A673 (cell line): ENCODE measurements at regions not wholly inside any gene's neighbourhood (a gene's known extent, or its start where the extent isn't known, plus 50 kb on each side); places are given as distances from the start of the nearest gene placed in this dataset.

Experiments
- BruUV-seq: library from RNA; stranded (reverse); fragments of 400-500 nt; replicated peaks from 2 replicates; lab custom pipeline; 2021; lab: Mats Ljungman, UMichigan
- CTCF ChIA-PET: fragments of 300-600 bp; sonication (Branson Sonifier 250); formaldehyde crosslinking; loops from one replicate; lab custom pipeline; 2022; ENCODE audit warnings: antibody characterized with exemption; lab: Charles Lee
- POLR2A ChIA-PET: fragments of 300-600 bp; sonication (Branson Sonifier 250); formaldehyde crosslinking; loops from one replicate; lab custom pipeline; 2022; ENCODE audit warnings: antibody characterized with exemption; ENCODE audit not compliant: low non-redundant PET; lab: Charles Lee
- DNase-seq: peaks from one replicate; pipeline ENCODE4 v3.0.0-alpha.2; 2015; ENCODE audit warnings: low spot score
- H3K27ac ChIP-seq: fragments of 200-600 bp; sonication (generic); 2 replicates; pipeline ENCODE4 v1.5.1; 2016; ENCODE audit warnings: mixed run types, low read depth, mild to moderate bottlenecking, mixed read lengths, antibody characterized with exemption, low read length; ENCODE audit not compliant: poor library complexity, severe bottlenecking
- H3K27me3 ChIP-seq: fragments of 200-600 bp; sonication (generic); replicated peaks from 2 replicates; pipeline ENCODE4 v1.6.1; 2017; ENCODE audit warnings: mixed run types, low read depth, mild to moderate bottlenecking, mixed read lengths, antibody characterized with exemption, low read length; ENCODE audit not compliant: insufficient read depth, poor library complexity
- H3K36me3 ChIP-seq: fragments of 200-600 bp; sonication (generic); 2 replicates; pipeline ENCODE4 v1.6.1; 2016; ENCODE audit warnings: mixed run types, mild to moderate bottlenecking, mixed read lengths, antibody characterized with exemption, low read length; ENCODE audit not compliant: insufficient read depth, poor library complexity, severe bottlenecking
- H3K4me1 ChIP-seq: fragments of 200-600 bp; sonication (generic); 2 replicates; pipeline ENCODE4 v1.6.1; 2017; ENCODE audit warnings: mixed run types, mild to moderate bottlenecking, mixed read lengths, antibody characterized with exemption, low read length; ENCODE audit not compliant: insufficient read depth, poor library complexity, severe bottlenecking
- H3K4me3 ChIP-seq: fragments of 200-600 bp; sonication (generic); 2 replicates; pipeline ENCODE4 v1.5.1; 2016; ENCODE audit warnings: low read depth, mixed run types, mild to moderate bottlenecking, mixed read lengths, low read length; ENCODE audit not compliant: poor library complexity, severe bottlenecking
- H3K9me3 ChIP-seq: fragments of 200-600 bp; sonication (generic); 2 replicates; pipeline ENCODE4 v1.6.1; 2016; ENCODE audit warnings: mixed run types, low read depth, mild to moderate bottlenecking, mixed read lengths, antibody characterized with exemption, low read length; ENCODE audit not compliant: poor library complexity, severe bottlenecking
- EZH2 ChIP-seq: fragments of 200-600 bp; sonication (generic); IDR thresholded peaks from 2 replicates; pipeline ENCODE4 v1.6.1; 2017; ENCODE audit warnings: borderline replicate concordance, low read depth, mild to moderate bottlenecking, mixed read lengths, antibody characterized with exemption, low read length; ENCODE audit not compliant: poor library complexity, severe bottlenecking
- intact Hi-C: fragments of 100-400 bp; cut with micrococcal nuclease; formaldehyde crosslinking; loops from one replicate; pipeline ENCODE4 v1.10.0; 2022; ENCODE audit not compliant: unreplicated experiment
- TF ChIP-seq, protein P1 (sequence below): fragments of 300-800, 200-600 bp; sonication (generic); conservative IDR thresholded peaks from 2 replicates; pipeline ENCODE4 v1.5.1; 2017; ENCODE audit warnings: low read depth, mild to moderate bottlenecking, antibody characterized with exemption, low read length, moderate library complexity, mixed read lengths

GRCh38 chr5:26518065-26518464 lies 520.3 kb downstream of the CDH9 start:
- Histone ChIP-seq H3K27ac (no peak overlapping the region), H3K4me1 (no peaks in the 10 kb centered on the region), H3K27me3 (no peaks in the 10 kb centered on the region), H3K4me3 (no peak overlapping the region), H3K36me3 (no peaks in the 10 kb centered on the region), H3K9me3 (peaks cover 4% of the 10 kb centered on the region)
- intact Hi-C loops, result no loop called here
- CTCF ChIA-PET, result no interaction called here
- TF ChIP-seq EZH2, result no peak
- TF ChIP-seq, protein P1, sequence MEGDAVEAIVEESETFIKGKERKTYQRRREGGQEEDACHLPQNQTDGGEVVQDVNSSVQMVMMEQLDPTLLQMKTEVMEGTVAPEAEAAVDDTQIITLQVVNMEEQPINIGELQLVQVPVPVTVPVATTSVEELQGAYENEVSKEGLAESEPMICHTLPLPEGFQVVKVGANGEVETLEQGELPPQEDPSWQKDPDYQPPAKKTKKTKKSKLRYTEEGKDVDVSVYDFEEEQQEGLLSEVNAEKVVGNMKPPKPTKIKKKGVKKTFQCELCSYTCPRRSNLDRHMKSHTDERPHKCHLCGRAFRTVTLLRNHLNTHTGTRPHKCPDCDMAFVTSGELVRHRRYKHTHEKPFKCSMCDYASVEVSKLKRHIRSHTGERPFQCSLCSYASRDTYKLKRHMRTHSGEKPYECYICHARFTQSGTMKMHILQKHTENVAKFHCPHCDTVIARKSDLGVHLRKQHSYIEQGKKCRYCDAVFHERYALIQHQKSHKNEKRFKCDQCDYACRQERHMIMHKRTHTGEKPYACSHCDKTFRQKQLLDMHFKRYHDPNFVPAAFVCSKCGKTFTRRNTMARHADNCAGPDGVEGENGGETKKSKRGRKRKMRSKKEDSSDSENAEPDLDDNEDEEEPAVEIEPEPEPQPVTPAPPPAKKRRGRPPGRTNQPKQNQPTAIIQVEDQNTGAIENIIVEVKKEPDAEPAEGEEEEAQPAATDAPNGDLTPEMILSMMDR, result no peak
- POLR2A ChIA-PET, result no interaction called here
- no TSS peak for BruUV-seq
- no peak for DNase-seq

DNA sequence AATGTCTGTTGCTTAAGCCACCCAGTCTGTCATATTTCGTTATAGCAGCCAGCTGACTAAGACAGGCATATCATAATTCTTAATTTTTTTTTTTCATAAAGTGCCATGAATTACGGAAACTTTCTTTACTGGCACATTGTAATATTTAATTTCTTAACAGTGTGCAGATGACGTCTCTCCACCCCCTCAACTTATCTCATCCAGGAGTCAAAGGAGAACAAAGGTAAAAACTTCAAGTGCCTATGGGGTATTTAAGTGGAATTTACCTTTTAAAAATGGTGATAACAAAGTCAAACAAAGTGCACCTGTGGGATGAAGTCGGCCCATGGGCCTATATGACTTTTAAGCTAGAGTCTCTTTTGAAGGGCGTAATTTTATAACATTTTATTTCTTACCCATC lies 539.4 kb downstream of the CDH9 start:
- Histone ChIP-seq H3K4me1 (no peaks in the 10 kb centered on the region), H3K4me3 (no peak overlapping the region), H3K9me3 (no peaks in the 10 kb centered on the region), H3K27me3 (no peaks in the 10 kb centered on the region), H3K27ac (no peak overlapping the region), H3K36me3 (no peaks in the 10 kb centered on the region)
- no peak for TF ChIP-seq EZH2
- TF ChIP-seq, protein P1, result no peak
- no TSS peak for BruUV-seq
- no peak for DNase-seq
- intact Hi-C loops, result no loop called here
- CTCF ChIA-PET, result no interaction called here
- POLR2A ChIA-PET, result no interaction called here

DNA sequence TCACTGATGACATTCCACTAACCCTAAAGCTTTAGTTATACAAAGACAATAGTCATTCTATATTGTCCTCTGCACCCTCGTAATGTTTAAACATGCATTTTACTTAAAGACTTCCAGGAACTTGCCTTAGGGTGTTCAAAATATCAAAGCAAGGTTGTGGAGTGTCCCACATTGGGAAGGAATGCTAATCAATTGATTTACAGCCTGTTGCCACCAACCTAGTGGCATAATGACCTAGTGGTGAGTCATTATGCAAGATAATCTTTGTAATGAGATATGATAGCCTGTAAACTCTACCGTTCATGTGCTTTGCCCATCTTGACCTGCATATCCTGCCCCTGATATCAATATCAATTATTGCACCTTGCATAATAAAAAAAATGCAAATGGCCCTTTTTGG lies 542.9 kb downstream of the CDH9 start:
- Histone ChIP-seq H3K27me3 (no peaks in the 10 kb centered on the region), H3K4me1 (no peaks in the 10 kb centered on the region), H3K4me3 (no peak overlapping the region), H3K27ac (no peak overlapping the region), H3K36me3 (no peaks in the 10 kb centered on the region), H3K9me3 (peaks cover 13% of the 10 kb centered on the region)
- intact Hi-C loops, result no loop called here
- BruUV-seq, result no TSS peak
- ChIA-PET CTCF (no interaction called here), POLR2A (no interaction called here)
- TF ChIP-seq, protein P1, result no peak
- TF ChIP-seq EZH2, result no peak
- DNase-seq, result no peak
